ENCODE measurements at regions not wholly inside any gene's neighbourhood (a gene's known extent, or its start where the extent isn't known, plus 50 kb on each side); places are given as distances from the start of the nearest gene placed in this dataset.

DNA sequence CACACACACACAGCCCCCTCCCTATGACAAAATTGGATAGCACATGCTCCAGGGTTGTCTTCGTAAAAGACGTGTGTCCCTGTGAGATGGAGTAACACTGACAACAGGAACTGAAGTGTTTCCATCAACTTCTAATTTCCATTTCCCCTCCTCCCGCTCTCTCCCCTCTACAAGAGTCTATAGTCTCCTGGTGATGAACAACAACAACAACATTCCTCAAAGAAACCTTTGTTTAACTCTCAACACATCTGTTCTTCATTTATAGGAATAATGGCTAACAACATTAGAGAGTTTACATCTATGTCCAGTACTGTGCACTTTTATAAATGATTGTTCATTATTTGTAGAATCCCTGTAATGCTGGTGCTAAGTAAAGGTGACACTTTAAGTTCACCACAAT lies 205.8 kb upstream of the SSTR4 start:
- TF ChIP-seq, protein P1, sequence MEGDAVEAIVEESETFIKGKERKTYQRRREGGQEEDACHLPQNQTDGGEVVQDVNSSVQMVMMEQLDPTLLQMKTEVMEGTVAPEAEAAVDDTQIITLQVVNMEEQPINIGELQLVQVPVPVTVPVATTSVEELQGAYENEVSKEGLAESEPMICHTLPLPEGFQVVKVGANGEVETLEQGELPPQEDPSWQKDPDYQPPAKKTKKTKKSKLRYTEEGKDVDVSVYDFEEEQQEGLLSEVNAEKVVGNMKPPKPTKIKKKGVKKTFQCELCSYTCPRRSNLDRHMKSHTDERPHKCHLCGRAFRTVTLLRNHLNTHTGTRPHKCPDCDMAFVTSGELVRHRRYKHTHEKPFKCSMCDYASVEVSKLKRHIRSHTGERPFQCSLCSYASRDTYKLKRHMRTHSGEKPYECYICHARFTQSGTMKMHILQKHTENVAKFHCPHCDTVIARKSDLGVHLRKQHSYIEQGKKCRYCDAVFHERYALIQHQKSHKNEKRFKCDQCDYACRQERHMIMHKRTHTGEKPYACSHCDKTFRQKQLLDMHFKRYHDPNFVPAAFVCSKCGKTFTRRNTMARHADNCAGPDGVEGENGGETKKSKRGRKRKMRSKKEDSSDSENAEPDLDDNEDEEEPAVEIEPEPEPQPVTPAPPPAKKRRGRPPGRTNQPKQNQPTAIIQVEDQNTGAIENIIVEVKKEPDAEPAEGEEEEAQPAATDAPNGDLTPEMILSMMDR (IDR thresholded peaks at IDR 0.05), result no peak
- TF ChIP-seq POLR2AphosphoS5 (IDR thresholded peaks at IDR 0.05), result no peak
- TF ChIP-seq POLR2A (IDR thresholded peaks at IDR 0.05), result no peak

All from prostate gland (tissue), 2 donors.